Activated CD8-positive, alpha-beta memory T cell treated with anti-CD3 and anti-CD28 coated beads for 48 hours (primary cell): ENCODE measurements at regions not wholly inside any gene's neighbourhood (a gene's known extent, or its start where the extent isn't known, plus 50 kb on each side); places are given as distances from the start of the nearest gene placed in this dataset.

Experiments
- DNase-seq, 3 experiments: peaks; one replicate each; pipeline ENCODE4 v3.0.0-alpha.2; 2020; ENCODE audit warnings: low read depth in 2 of 3, low spot score in 2 of 3

DNA sequence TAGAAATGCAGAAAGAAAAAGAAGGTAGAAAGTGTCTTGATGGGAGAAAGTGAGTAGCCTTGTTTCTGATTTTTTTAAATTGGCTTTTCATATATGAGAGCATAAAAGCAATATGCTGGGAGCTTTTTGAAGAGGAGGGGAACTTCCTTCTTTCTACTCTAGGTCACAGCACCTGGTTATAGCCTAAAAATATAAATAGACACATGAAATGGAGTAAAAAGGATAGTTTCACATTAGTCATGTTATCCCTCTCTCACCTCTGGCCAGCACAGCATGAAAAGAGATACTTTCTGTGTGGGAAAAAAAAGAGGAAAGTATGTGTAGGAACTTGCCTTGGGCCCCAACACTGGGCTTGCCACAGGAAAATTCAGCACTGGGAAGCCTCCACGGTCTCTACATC, 292.2 kb upstream of the ZWINT start:
- DNase-seq = no peak

DNA sequence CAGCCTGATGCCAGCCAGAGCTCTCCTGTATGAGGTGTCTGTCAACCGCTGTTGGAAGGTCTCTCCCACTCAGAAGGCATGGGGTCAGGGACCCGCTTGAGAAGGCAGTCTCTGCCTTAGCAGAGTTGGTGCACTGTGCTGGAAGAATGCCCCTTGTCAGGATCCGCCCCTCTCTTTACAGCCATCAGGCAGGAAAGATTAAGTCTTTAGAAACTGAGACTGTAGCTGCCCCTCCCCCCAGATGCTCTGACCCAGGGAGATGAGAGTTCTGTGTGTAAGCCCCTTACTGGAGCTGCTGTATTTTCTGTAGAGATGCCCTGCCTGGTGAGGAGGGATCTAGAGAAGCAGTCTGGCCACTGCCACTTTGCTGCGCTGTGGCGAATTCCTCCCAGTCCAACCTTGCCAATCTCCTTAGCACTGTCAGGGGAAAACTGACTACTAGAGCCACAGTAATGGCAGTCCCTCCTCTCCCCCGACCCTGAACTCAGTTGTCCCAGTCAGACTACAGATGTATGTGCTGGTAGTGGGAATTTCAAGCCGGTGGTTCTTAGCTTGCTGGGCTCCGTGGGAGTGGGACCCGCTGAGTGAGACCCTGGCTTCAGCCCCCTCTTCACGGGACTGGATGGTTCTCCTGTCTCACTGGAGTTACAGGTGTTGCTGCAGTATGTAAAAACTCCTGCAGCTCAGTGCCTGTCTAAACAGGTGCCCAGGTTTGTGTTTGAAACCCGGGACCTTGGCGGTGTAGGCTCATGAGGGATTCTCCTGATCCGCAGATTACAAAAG, 285.5 kb upstream of the ZWINT start:
- DNase-seq = no peak

DNA sequence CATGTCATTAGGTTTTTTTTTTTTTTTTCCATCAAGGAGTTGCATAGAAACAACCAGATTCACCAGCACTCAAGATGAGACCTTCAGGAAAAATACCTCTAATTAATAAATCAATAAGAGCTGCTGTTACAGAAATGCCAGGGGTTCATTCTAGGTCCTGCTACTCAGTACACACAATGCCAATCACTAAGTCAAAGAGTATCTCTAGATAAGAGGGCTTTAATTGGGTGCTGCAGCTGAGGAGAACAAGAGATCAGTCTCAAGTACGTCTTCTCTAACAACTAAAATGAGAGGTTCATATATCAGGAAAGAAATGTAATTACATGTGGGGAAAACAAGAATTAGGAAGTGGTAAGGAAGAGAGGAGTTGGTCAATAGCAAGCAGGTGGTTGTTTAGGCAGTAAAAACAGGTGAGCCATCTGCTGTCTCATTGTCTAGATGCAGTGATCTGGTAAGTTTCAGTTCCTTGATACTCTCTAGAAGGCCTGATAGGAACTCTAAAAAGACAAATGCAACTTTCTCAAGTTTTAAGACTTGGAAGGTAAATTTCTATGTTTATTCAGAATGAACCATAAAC, 272.9 kb upstream of the ZWINT start:
- DNase-seq = no peak

DNA sequence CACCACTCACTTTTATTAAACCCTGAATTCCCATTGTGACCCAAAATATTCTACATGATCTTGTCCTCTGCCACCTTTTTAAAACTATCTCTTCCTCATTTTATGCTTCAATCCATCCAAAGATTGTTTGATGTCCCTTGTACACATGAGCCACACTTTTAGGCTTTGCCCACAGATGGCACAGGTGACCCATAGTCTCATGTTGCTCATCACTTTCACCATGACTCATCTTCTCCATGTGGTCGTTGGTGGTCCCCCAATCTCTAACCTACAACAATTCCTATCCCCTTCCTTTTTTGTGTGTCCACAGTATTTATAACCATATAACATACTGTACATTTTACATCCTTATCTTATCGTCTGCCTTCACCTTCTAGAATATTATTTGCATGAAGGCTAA, 271.5 kb upstream of the ZWINT start:
- DNase-seq = no peak

DNA sequence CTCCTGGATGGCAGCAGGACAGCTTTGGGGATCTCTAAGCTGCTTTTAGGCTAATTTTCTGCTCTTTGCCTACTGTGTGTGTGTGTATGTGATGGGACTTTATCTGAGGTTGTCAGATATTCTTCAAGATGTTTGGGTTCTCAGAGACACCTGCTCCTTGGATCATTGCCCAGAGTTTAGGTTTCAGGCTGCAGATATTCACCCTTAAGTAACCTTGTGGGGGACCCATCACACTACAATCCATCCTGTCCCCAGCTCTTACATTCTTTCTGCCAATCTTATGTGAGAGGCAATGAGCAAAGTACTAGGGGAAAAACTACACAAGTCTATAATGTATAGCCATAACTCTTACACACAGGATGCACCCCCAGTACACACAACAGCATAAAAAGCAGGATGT, 263.0 kb upstream of the ZWINT start:
- DNase-seq = no peak

DNA sequence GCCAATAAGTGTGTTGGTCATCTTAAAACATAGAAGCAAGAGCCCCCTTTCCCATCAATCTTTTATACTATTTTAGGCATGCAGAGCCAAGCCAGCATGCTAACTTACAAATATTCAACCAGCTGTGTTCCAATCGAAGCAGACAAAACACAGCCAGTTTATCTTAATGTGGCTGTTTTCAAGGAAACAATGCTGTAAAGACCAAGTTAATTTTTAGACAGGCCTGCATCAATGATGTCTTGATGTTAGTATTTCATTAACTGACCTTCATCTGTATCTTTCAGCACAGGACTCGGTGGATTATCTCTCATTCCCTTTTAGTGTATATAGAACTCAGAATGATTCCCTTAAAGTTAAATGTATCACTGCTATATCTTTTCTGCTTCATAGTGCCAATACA, 262.0 kb upstream of the ZWINT start:
- no peak for DNase-seq

DNA sequence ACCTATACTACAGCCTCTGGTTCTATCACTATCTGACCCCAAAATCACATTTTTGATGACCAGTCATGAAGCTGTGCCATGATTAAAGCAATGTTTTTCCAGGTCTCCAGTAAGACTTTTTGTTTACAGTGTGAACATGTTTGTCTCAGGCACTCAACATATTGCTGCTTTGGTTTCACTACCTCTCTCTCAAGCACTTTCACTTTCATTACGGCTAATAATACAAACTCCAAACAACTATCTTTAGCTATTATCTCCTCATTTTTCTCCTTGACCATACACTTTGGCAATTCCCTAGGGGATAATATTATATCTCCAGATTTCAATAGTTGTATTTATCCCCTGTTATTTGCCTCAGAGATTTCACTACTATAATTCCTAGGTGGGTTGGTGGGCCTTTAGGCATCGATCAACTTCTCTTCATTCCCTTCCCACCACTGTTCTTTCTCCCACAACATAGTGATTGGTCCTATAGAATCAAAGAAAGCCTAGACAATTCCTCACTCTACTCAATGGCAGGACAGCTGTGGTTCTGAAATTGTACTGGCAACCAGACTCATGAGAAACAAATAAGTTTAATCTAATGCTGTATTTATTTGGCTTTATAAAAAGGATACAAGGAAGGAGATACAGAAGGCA, 261.4 kb upstream of the ZWINT start:
- no peak for DNase-seq

DNA sequence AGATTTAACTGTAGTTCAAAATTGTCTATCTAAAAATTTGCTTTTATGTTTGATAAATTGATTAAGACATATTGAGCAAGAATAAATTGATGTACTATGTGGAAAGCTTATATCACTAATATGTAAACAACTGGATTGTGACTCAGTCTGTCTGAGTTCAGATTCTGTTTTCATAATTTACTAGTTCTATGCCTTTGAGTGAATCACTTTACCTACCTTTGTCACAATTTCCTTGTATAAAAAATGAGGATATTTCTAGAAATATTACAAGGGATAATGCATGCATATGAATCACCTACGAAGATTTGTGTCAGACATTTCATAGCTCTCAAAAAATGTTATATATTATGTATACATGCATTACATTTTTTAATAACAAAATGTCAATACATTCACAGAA, 245.1 kb upstream of the ZWINT start:
- no peak for DNase-seq

DNA sequence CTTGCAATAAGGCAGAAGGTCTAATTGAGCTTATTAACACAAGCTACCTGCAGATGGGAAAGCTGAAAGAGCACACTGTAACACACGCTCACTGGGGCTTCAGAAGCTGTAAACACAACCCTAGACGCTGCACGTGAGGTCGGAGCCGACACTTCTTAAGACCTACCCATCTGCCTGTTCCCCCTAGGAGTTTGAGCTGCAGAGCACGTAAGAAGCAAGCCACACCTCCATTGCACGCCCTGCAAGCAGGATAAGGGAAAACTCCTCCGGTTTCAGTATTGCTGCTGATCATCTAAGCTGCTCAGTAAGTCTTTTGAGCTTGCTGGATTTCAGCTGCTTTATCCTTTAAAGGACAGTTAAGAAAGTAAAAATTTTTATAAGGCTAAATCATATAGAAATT, 244.0 kb upstream of the ZWINT start:
- no peak for DNase-seq

DNA sequence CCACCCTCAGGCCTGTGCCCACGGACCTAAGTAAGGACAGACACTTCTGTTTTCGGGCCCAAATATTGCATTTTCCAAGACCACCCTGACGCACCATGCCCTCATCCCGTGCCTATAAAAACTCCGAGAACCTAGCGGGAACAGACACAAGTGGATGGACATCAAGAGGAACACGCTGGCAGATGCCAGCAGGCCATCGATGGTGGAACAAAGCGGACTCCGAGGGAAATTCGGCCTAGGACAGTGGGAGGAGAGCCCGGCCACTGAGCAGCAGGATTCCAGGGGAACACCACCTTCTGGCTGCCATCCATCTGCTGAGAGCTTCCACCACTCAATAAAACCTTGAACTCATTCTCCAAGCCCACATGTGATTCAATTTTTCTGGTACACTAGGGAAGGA, 243.6 kb upstream of the ZWINT start:
- DNase-seq = no peak

DNA sequence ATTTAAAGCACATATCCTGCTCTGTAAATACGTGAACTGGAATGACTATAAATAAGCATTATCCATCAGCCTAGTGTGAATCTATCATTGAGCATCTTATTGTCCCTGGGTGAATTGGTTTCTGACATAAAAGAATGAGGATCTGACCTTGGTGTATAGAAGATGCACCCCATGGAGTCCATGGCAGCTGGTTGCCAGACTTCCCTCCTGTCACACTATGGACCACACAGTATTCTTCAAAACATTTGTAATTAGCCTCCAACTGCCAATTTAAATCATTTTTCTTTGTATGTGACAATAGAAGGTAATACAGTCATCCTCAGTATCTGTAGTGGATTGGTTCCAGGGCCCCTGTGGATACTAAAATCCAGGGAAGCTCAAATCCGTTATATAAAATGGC, 238.1 kb upstream of the ZWINT start:
- no peak for DNase-seq

DNA sequence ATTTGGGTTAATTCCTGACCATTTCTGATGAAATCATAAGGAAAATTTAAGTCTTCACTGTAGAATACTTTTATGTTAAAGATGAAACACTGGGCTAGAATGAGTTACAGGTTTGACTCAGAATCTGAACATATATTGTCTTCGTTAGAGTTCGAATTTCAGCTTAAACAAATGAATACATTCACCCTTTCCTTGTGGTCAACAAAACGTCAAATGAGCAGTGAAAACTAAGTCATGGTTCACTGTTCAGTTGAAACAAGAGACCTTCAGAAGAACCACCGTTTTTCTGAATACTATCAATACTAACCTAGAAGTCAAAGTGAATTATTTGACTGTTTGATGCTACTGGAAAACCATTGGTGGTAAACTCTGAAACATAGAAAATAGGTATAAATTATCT, 235.2 kb upstream of the ZWINT start:
- no peak for DNase-seq

DNA sequence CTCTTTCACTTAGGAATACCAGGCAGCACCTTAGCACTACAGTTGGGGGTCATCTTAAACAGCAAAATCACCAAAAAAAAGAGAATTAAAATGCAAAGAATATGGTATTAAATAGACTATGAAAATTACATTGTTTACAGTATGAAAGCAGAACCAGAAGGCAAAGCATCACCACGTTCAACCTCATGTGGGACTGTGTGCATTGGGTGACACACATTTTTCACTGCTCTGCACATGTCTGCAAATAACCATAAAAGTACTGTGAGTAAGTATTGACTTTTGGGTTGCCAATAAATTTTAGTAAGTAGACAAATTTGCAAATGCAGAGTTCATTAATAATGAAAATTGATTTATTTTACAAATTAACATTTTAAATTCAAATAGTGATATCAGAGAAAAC, 232.1 kb upstream of the ZWINT start:
- DNase-seq = no peak

DNA sequence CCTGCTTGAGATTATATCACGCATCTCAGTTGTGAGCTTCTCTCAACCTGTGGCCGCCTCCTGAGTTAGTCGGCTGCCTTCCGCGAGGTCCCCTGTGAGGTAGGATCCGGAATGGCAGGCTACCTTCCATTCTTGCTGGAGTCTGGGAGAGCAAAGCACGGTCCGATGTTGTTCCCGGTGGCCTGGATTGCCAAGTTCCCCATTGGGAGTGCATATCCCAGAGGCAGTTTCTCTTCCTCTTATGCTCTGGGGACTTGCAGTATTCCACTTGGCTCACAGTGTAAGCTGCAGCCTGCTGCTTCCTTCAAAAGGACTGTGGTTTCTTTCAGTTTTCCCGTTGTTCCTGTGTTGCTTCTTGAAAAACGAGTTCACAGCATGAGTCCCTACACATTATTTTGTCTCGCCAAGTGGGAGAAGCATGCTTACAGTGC, 225.4 kb upstream of the ZWINT start:
- DNase-seq = no peak

DNA sequence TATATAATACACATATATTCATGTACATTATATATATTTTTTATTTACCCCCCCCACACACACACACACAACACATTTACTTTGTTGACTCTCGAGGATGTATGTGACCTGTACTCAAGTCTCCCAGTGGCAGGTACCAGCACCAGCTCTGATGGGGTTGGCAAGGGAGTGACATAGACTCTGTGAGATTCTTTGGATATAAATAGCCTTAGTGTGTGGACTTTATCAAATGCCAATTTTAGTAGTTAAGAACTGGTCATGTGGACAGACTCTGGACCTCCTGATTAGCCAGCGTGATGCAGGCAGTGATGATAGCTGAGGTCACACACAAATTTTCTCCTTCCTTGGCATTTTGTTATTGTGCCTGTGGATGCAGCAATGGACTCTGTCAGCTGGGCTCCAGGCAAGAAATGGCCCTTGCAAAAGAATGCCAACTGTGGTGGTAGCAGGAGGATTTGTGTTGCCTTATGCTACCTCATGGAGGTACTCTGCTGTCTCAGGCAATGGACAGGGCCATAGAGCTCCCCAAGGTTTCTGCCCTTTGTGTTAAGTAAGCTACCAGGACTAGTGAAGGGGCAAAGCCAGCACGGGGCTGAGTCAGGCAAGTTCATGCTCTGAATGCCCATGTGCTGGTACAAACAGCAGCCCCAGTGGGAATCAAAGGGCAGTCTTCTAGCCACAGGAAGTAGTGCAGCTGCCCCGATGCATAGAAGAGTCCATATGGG, 224.6 kb upstream of the ZWINT start:
- no peak for DNase-seq

DNA sequence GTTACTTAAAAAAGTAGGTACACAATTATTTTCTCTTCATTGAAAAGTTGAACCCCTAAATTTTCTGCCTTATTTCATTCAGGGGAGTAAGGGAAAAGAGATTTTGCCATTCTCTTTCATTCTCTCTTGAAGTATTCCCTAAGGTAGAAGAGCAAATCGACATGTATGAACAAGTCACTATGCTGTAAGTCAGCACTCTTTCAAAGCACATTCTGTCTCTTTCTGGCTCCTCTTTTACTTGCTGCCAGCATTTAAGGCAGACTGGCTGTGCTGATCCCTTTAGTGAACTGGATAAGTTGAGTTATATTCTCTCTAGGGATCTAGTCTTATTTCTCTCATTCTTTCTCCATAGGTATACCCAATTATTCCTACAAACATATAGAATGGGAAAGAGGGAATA, 222.3 kb upstream of the ZWINT start:
- no peak for DNase-seq

DNA sequence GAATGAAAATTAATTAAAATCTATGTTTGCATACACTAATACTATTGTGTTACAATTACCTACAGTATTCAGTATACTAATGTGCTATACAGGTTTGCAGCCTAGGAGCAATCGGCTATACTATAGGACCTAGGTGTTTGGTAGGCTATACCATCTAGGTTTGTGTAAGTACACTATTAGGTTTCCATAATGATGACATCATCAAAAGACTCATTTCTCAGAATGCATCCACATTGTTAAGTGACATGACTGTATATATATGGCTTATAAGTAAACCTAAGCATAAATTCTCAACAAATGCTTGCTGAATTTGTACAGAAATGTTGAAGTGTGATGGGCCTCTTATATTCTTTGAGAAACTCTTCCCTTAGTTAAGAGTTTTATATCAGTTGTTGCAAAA, 206.5 kb upstream of the ZWINT start:
- no peak for DNase-seq

DNA sequence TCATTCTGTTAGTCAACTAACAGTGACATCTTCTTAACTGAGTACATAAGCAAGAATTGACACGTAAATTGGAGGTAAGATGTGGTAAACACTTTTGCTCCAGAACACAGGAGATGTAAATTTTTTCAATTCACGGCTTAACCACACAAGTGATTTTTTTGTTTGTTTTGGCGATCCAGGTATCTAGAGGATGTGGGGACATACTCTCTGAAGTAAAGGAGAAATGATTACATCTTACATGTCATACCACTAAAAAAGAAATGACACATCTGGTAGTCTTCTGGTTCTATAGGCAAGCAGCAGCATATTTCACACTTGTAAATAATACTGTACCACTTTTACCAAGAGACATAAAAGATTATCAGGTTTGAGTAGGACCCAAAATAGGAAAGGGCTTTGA, 200.3 kb upstream of the ZWINT start:
- DNase-seq = no peak

DNA sequence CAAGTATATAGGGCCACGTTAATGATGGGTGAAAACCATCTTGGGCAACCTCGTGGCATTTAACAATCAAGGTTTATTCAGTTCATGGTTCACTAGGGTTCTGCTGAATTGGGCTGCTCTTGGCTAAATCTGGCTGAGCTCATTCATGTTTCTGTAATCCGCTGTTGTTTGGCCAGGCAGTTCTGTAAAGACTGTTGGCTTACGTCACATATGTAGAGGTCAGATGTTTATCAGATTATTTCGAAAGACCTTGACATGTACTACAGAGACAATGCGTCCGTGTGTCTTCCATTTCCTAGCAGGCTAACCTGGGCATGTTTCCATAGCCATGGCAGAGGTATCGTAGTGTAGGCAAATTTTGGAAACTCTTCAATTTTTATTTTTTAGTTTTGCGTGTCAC, 190.0 kb upstream of the ZWINT start:
- no peak for DNase-seq

DNA sequence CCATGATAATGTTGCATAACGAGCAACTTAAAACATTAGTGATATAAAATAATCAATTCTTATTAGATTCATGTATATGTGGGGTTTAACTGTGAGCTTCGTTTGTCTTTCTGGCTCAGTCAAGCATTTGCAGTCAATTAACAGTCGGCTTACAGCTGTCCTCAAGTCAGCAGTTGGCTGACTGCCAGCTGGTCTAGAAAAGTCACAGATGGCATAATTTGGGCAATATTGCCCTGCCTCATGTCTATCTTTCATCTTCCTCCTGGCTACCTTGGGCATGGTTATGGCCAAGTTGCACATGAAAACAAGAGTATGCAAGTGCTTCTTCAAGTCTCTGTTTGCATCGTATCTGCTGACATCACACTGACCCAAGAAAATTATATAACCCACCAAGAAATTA, 186.1 kb upstream of the ZWINT start:
- DNase-seq = no peak

DNA sequence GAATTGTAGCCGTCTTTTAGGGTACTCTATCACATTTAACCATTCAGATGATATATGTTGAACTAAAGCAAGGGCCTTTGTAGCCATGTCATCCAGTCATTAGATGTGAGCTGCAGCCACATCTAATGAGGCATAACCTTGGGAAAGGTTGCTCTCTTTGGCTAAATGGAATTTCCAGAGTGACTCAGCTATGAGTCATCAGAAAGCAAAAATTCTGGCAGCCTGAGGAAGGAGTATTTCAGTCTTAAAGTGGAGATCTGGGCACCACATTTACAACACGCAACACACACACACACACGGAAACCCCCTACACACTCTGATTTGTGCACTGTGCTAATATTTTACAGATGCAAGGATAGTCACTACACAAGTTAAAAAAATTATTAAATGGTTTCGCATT, 176.9 kb upstream of the ZWINT start:
- no peak for DNase-seq

DNA sequence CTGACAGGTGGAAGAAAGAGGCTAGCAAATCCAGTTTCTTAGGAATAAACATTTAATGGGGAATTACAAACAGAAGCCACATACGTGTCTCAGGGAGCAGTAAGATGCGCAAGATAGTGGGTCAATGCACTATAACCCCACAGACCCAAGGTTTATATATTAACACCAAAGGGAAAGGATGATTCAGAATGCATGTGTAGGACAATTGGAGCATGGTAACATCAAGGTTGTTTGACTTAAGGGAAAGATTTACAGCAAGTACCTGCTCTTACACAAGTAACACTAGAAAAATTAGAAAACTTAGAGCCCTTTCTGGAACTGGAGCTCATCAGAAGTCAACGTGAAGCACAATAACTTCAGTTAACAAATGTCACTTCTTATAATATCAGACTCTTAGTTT, 161.1 kb upstream of the ZWINT start:
- no peak for DNase-seq
